GM13976 (cell line): ENCODE measurements at regions not wholly inside any gene's neighbourhood (a gene's known extent, or its start where the extent isn't known, plus 50 kb on each side); places are given as distances from the start of the nearest gene placed in this dataset.

Source experiments
- DNase-seq: peaks from one replicate; pipeline ENCODE4 v3.0.0; 2012; ENCODE audit warnings: low spot score
- in situ Hi-C: fragments of 300-500 bp; cut with MboI; formaldehyde crosslinking; loops from one replicate; pipeline ENCODE4 v1.12.0; 2022; ENCODE audit warnings: low sequenced_read_pairs, mixed read lengths, inconsistent platforms; ENCODE audit not compliant: unreplicated experiment
- TF ChIP-seq, protein P1 (sequence below): IDR thresholded peaks from 2 replicates; pipeline ENCODE4 v1.5.1; 2012; ENCODE audit warnings: borderline replicate concordance, mild to moderate bottlenecking; ENCODE audit not compliant: insufficient read depth; ENCODE audit errors: extremely low read depth, missing control alignments, control extremely low read depth

DNA sequence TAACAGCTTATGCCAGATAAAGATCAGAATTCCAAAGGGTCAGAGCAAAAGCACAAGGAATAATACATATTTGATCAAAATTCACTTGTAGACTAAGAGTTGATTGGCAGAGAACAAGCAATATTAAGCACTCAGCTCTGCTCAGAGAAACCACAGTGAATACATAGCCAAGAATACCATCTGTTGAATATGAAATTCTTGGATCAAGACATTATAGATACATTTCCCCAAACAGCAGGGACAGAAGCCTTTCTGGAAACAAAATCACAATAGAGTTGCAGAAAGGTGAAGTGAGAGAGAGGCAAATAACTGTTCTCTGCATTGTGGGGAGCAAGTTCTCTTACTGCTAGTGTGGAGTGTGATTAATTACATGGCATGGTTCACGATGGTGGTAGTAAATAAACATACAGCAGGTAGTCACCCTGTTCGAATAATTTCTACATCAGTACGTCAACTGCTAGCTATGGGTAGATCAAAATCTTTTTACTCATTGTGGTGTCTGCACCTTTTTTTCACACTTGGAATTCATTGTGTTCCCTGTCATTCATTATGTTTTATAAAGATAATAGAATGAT is 366.7 kb downstream of the PCDH7 start:
- TF ChIP-seq, protein P1, sequence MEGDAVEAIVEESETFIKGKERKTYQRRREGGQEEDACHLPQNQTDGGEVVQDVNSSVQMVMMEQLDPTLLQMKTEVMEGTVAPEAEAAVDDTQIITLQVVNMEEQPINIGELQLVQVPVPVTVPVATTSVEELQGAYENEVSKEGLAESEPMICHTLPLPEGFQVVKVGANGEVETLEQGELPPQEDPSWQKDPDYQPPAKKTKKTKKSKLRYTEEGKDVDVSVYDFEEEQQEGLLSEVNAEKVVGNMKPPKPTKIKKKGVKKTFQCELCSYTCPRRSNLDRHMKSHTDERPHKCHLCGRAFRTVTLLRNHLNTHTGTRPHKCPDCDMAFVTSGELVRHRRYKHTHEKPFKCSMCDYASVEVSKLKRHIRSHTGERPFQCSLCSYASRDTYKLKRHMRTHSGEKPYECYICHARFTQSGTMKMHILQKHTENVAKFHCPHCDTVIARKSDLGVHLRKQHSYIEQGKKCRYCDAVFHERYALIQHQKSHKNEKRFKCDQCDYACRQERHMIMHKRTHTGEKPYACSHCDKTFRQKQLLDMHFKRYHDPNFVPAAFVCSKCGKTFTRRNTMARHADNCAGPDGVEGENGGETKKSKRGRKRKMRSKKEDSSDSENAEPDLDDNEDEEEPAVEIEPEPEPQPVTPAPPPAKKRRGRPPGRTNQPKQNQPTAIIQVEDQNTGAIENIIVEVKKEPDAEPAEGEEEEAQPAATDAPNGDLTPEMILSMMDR = no peak
- in situ Hi-C loops = no loop called here
- DNase-seq = no peak

DNA sequence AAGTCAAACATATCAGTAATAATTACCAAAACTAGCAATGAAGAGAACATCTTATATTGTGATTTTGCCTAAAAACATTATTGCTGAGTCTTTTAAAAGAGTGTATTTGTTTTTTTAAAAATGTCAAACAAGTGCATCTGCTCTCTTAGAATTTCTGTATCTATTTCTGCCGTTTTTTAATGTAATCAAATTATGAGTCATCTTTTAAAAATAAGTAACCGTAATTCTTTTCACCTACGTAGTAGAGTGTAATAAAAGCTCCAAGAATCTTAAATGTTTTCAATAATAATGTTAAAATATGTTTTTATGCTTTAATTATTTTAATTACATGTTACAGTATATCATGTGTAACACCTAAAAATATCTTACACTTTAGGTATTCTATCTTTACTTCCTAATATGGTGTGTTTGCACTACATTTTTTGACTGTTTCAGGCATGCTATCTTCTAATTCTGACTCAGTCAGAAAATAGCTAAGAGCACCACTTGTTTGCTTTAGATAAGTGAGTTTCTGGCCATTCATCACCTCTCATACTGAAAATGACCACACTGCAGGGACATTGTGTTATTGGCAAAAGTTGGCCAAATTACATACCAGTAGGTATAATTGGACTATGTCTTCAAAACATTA is 368.5 kb downstream of the PCDH7 start:
- DNase-seq = no peak
- TF ChIP-seq, protein P1 = no peak
- in situ Hi-C loops = no loop called here

- in situ Hi-C loops = no loop called here
- DNase-seq = no peak
- TF ChIP-seq, protein P1 = no peak
Measured at GRCh38 chr4:31089815-31090214, 369.6 kb downstream of the PCDH7 start.

DNA sequence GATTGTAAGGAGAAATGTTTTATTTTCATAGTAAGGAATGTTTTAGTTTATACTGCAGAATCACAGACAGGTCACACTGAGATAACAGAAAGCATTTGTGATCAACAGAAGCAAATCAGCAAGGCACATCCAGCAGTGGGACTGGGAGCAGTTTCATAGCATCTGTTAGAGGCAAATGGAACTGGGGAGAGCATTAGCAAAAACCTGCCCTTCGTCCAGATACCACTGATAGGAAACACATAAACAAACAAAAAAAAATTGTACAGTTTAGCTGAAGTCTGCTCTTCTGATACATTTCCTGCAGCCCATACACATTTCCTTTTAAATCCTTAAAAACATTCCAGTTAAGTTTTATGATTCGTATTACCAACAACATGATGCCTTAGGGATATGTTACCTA is 374.3 kb downstream of the PCDH7 start:
- in situ Hi-C loops = no loop called here
- DNase-seq = no peak
- TF ChIP-seq, protein P1 = no peak

DNA sequence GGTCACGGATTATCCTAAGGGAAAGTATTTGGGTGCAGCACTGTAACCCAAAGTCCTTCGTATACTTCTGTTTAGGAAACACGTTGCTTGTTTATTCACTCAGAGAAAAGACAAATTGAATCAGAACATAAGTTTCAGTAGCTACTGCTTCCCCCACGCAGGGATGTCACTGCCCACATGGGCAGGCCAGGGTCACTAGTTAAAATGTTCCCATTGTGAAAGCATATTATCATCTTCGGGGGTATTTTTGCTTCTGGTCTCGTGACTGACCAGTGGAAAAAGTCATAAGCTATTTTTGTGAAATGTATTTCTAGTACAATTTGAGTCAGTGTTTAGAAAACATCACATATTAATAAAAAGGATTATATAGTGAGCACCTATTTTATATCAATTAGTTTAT is 377.8 kb downstream of the PCDH7 start:
- in situ Hi-C loops = no loop called here
- TF ChIP-seq, protein P1 = no peak
- DNase-seq = no peak

DNA sequence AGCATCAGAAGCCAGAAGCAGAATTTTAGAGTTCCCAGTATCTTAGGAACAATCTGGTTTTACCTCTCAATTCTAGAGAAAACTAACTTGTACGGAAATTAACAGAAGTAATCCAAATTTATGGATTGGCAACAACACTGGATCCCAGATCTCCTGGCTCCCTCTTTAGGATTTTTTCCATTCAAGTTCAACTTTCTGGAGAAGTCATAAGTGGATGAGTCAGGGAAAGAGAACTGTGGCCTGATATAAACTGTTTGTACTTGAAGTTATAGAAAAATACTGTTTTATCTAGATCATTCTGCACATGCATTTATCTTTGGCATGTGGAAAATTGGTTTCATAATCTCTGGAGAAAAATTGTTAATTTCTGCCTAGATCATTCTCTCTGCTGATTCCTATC is 380.4 kb downstream of the PCDH7 start:
- in situ Hi-C loops = no loop called here
- TF ChIP-seq, protein P1 = no peak

More for the DNA sequence above, 380.4 kb downstream of the PCDH7 start:
- no peak for DNase-seq
